SK-N-SH (cell line): ENCODE measurements at regions not wholly inside any gene's neighbourhood (a gene's known extent, or its start where the extent isn't known, plus 50 kb on each side); places are given as distances from the start of the nearest gene placed in this dataset.
"Not testable (repeated sequence)": the region's sequence is repeated elsewhere in the genome, so short reads cannot be mapped to it uniquely, and the experiment has no call there.

ENCODE experiments used
- CTCF ChIA-PET: fragments of 300-600, 350-600 bp; formaldehyde crosslinking; extraction: SDS; loops from one replicate; lab custom pipeline; 2021; lab: Yijun Ruan, JAX
- POLR2A ChIA-PET: fragments of 350-600 bp; sonication (Branson Sonifier 250); formaldehyde crosslinking; extraction: SDS; loops from one replicate; lab custom pipeline; 2020; ENCODE audit warnings: antibody characterized with exemption, inconsistent platforms; lab: Yijun Ruan, JAX
- DNase-seq: peaks from one replicate; pipeline ENCODE4 v3.0.0; 2012
- H2AFZ ChIP-seq: fragments of 200-600 bp; sonication (generic); 2 replicates; pipeline ENCODE4 v1.8.1; 2016; ENCODE audit warnings: antibody characterized with exemption, mild to moderate bottlenecking, low read depth
- H3F3A ChIP-seq: fragments of 200-600 bp; sonication (generic); replicated peaks from 2 replicates; pipeline ENCODE3; 2016; ENCODE audit warnings: antibody characterized with exemption, mild to moderate bottlenecking; ENCODE audit not compliant: insufficient read depth
- H3K27ac ChIP-seq, 2 experiments: fragments of 200-500 bp in 1 of 2; fragments of 200-600 bp in 1 of 2; sonication (Bioruptor generic) in 1 of 2; sonication (generic), shearing (Covaris generic) in 1 of 2; 2 replicates each; pipeline versions ENCODE4 v1.5.1 to v1.6.1; 2014 to 2016; ENCODE audit warnings: low read depth in 2 of 2, inconsistent platforms in 1 of 2, low read length in 1 of 2, mild to moderate bottlenecking in 1 of 2, mixed read lengths in 1 of 2
- H3K27me3 ChIP-seq: fragments of 200-600 bp; sonication (generic), shearing (Covaris generic); 2 replicates; pipeline ENCODE4 v1.6.1; 2016; ENCODE audit warnings: mixed run types; ENCODE audit not compliant: insufficient read depth
- H3K36me3 ChIP-seq, 2 experiments: fragments of 200-500 bp in 1 of 2; fragments of 200-600 bp in 1 of 2; sonication (Bioruptor generic) in 1 of 2; sonication (generic) in 1 of 2; replicated peaks in 1 of 2; 2 replicates each; pipeline versions ENCODE3 to v1.5.1; 2014 to 2016; ENCODE audit warnings: low read length in 1 of 2, mild to moderate bottlenecking in 1 of 2; ENCODE audit not compliant: insufficient read depth in 2 of 2, control insufficient read depth in 1 of 2
- H3K4me1 ChIP-seq, 2 experiments: fragments of 200-500 bp in 1 of 2; fragments of 200-600 bp in 1 of 2; sonication (Bioruptor generic) in 1 of 2; sonication (generic), shearing (Covaris generic) in 1 of 2; 2 replicates each; pipeline versions ENCODE4 v1.5.1 to v1.6.1; 2014 to 2016; ENCODE audit warnings: low read depth in 1 of 2, low read length in 1 of 2, mixed run types in 1 of 2; ENCODE audit not compliant: insufficient read depth in 2 of 2, control insufficient read depth in 1 of 2
- H3K4me2 ChIP-seq: fragments of 200-600 bp; sonication (generic), shearing (Covaris generic); 2 replicates; pipeline ENCODE4 v1.6.1; 2017; ENCODE audit warnings: mixed run types
- H3K4me3 ChIP-seq, 2 experiments: fragments of 200-500 bp in 1 of 2; fragments of 200-600 bp in 1 of 2; sonication (Bioruptor generic) in 1 of 2; sonication (generic), shearing (Covaris generic) in 1 of 2; 2 replicates each; pipeline versions ENCODE4 v1.5.1 to v1.8.1; 2014 to 2016; ENCODE audit warnings: low read depth in 2 of 2, inconsistent platforms in 1 of 2, low read length in 1 of 2, mild to moderate bottlenecking in 1 of 2, mixed read lengths in 1 of 2, moderate library complexity in 1 of 2
- H3K79me2 ChIP-seq: fragments of 200-600 bp; sonication (generic); 2 replicates; pipeline ENCODE4 v1.8.1; 2017; ENCODE audit warnings: mild to moderate bottlenecking; ENCODE audit not compliant: insufficient read depth
- H3K9ac ChIP-seq: fragments of 200-600 bp; sonication (generic); 2 replicates; pipeline ENCODE4 v1.6.1; 2017; ENCODE audit warnings: mixed run types
- H3K9me2 ChIP-seq: fragments of 200-600 bp; sonication (generic); 2 replicates; pipeline ENCODE4 v1.6.1; 2017; ENCODE audit warnings: mixed run types
- H3K9me3 ChIP-seq: fragments of 200-600 bp; sonication (generic); 2 replicates; pipeline ENCODE4 v1.6.1; 2017; ENCODE audit warnings: mixed run types, mild to moderate bottlenecking, moderate library complexity
- H4K20me1 ChIP-seq: fragments of 200-600 bp; sonication (generic); 2 replicates; pipeline ENCODE4 v1.6.1; 2017; ENCODE audit warnings: mild to moderate bottlenecking, mixed run types; ENCODE audit not compliant: insufficient read depth
- CHD2 ChIP-seq: fragments of 150-350 bp; IDR thresholded peaks from 2 replicates; pipeline ENCODE4 v1.6.1; 2018; ENCODE audit warnings: low read length; ENCODE audit not compliant: partially characterized antibody
- ELF1 ChIP-seq: IDR thresholded peaks from 2 replicates; pipeline ENCODE4 v1.4.0; 2012
- JUND ChIP-seq: IDR thresholded peaks from 2 replicates; pipeline ENCODE4 v1.4.0; 2012
- MEF2A ChIP-seq: IDR thresholded peaks from 2 replicates; pipeline ENCODE4 v1.4.0; 2012; ENCODE audit warnings: low read depth, borderline replicate concordance
- MXI1 ChIP-seq: IDR thresholded peaks from 2 replicates; pipeline ENCODE4 v1.6.1; 2012; ENCODE audit warnings: mild to moderate bottlenecking, low read depth, low read length, improper control_type of control experiment
- NFIC ChIP-seq: IDR thresholded peaks from 2 replicates; pipeline ENCODE4 v1.4.0; 2012; ENCODE audit warnings: borderline replicate concordance
- RFX5 ChIP-seq: IDR thresholded peaks from 2 replicates; pipeline ENCODE4 v1.6.1; 2012; ENCODE audit warnings: mild to moderate bottlenecking, improper control_type of control experiment, low read length
- RXRA ChIP-seq: IDR thresholded peaks from 2 replicates; pipeline ENCODE4 v1.4.0; 2012; ENCODE audit warnings: low read depth, mild to moderate bottlenecking, borderline replicate concordance
- TEAD4 ChIP-seq: IDR thresholded peaks from 2 replicates; pipeline ENCODE4 v1.4.0; 2012; ENCODE audit warnings: mild to moderate bottlenecking, borderline replicate concordance; ENCODE audit not compliant: insufficient read depth
- WGBS: methylation state at CpG from one replicate; pipeline ENCODE4 v1.1.6; 2017; ENCODE audit warnings: low lambda C conversion rate; 5-methylcytosine and 5-hydroxymethylcytosine counted together
- TF ChIP-seq, protein P1 (sequence below): fragments of 200-600 bp; sonication (generic); IDR thresholded peaks from 2 replicates; pipeline ENCODE4 v1.6.1; 2017; ENCODE audit warnings: antibody characterized with exemption, mild to moderate bottlenecking, moderate library complexity
- TF ChIP-seq, protein P2 (sequence below): IDR thresholded peaks from 2 replicates; pipeline ENCODE4 v1.4.0; 2012; ENCODE audit warnings: low read depth, borderline replicate concordance

DNA sequence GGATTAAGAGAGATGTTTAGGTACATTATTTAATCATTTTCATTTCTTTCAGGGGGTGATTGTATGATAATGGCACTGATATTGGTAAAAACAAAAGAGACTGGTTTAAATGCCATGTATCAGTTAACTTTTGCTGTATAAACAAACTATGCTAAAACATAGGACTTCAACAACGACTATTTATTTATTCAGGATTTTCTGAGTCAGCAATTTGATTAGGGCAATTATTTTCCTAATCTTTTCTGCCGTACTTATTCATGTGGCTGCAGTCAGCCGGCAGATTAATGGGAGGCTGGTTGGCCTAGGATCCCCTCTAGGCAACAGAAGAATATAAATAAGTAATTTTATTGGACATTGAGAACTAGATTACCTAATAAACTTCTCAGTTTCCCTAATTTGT, 661.7 kb upstream of the RAG2 start:
- H3F3A ChIP-seq: no peaks in the 10 kb centered on the region
- no peaks in the 10 kb centered on the region for H3K79me2 ChIP-seq
- H3K36me3 ChIP-seq: no peaks in the 10 kb centered on the region
- TF ChIP-seq JUND (no peak), ELF1 (no peak), NFIC (no peak), CHD2 (no peak), TEAD4 (no peak), RXRA (no peak)
- TF ChIP-seq, protein P1, sequence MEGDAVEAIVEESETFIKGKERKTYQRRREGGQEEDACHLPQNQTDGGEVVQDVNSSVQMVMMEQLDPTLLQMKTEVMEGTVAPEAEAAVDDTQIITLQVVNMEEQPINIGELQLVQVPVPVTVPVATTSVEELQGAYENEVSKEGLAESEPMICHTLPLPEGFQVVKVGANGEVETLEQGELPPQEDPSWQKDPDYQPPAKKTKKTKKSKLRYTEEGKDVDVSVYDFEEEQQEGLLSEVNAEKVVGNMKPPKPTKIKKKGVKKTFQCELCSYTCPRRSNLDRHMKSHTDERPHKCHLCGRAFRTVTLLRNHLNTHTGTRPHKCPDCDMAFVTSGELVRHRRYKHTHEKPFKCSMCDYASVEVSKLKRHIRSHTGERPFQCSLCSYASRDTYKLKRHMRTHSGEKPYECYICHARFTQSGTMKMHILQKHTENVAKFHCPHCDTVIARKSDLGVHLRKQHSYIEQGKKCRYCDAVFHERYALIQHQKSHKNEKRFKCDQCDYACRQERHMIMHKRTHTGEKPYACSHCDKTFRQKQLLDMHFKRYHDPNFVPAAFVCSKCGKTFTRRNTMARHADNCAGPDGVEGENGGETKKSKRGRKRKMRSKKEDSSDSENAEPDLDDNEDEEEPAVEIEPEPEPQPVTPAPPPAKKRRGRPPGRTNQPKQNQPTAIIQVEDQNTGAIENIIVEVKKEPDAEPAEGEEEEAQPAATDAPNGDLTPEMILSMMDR: no peak
- H4K20me1 ChIP-seq: no peaks in the 10 kb centered on the region
- no peaks in the 10 kb centered on the region; the same call in 1 of the 2 replicates for H3K9me3 ChIP-seq
- 8% methylated on average over 3 of the region's 3 CpGs for WGBS
- no peak overlapping the region for H3K4me2 ChIP-seq
- H3K27ac ChIP-seq: no peak overlapping the region
- no peak overlapping the region for H2AFZ ChIP-seq
- no peak for DNase-seq
- ChIA-PET POLR2A (no interaction called here), CTCF (interaction anchor here (0.7 kb wide), 1 partner anchor 435 kb away, joined by 3 read pairs; no protein-coding TSS in a partner anchor)
- H3K4me1 ChIP-seq: peaks cover 0 to 4% of the 10 kb centered on the region in 2 experiments; a peak in 1 of 4 replicates
- H3K27me3 ChIP-seq: no peaks in the 10 kb centered on the region
- no peak overlapping the region for H3K9ac ChIP-seq
- no peak overlapping the region for H3K4me3 ChIP-seq
- no peaks in the 10 kb centered on the region for H3K9me2 ChIP-seq

DNA sequence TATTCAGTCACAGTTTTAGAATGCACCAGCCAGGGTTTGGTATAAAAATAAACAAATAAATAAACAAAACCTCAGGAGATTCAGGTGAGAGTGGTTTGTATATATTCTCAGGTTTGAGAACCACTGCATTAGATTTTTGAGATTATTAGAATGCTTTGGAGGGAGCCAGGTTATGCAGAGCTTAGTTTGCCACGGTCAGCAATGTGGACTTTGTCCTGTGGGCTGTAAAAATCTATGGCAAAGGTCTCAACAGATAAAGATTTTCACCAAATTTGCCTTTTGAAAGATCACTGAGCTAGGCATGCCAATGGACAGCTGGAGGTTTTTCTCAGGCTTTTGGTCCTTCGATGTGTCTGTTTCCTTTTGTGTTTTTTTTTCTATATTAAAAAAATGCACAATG, 650.1 kb upstream of the RAG2 start:
- no peaks in the 10 kb centered on the region for H3K79me2 ChIP-seq
- CTCF ChIA-PET: interaction anchor here (1.2 kb wide), 1 partner anchor 9 kb away, joined by 3 read pairs; no protein-coding TSS in a partner anchor
- no peak for DNase-seq
- 17% methylated on average over 2 of the region's 2 CpGs for WGBS
- TF ChIP-seq MEF2A (no peak), RFX5 (no peak), NFIC (no peak), MXI1 (no peak), JUND (no peak), RXRA (no peak)
- TF ChIP-seq, protein P2, sequence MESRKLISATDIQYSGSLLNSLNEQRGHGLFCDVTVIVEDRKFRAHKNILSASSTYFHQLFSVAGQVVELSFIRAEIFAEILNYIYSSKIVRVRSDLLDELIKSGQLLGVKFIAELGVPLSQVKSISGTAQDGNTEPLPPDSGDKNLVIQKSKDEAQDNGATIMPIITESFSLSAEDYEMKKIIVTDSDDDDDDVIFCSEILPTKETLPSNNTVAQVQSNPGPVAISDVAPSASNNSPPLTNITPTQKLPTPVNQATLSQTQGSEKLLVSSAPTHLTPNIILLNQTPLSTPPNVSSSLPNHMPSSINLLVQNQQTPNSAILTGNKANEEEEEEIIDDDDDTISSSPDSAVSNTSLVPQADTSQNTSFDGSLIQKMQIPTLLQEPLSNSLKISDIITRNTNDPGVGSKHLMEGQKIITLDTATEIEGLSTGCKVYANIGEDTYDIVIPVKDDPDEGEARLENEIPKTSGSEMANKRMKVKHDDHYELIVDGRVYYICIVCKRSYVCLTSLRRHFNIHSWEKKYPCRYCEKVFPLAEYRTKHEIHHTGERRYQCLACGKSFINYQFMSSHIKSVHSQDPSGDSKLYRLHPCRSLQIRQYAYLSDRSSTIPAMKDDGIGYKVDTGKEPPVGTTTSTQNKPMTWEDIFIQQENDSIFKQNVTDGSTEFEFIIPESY: no peak
- H2AFZ ChIP-seq: no peak overlapping the region
- POLR2A ChIA-PET: no interaction called here
- no peaks in the 10 kb centered on the region for H3F3A ChIP-seq
- no peak overlapping the region for H3K4me3 ChIP-seq
- H3K9me2 ChIP-seq: no peaks in the 10 kb centered on the region
- H3K27ac ChIP-seq: no peak overlapping the region
- no peaks in the 10 kb centered on the region for H3K27me3 ChIP-seq
- H3K9me3 ChIP-seq: peaks cover 3% of the 10 kb centered on the region; the same call in 1 of the 2 replicates
- no peaks in the 10 kb centered on the region for H3K36me3 ChIP-seq
- H3K9ac ChIP-seq: no peak overlapping the region
- H3K4me2 ChIP-seq: no peak overlapping the region
- H4K20me1 ChIP-seq: no peaks in the 10 kb centered on the region
- no peaks in the 10 kb centered on the region for H3K4me1 ChIP-seq

DNA sequence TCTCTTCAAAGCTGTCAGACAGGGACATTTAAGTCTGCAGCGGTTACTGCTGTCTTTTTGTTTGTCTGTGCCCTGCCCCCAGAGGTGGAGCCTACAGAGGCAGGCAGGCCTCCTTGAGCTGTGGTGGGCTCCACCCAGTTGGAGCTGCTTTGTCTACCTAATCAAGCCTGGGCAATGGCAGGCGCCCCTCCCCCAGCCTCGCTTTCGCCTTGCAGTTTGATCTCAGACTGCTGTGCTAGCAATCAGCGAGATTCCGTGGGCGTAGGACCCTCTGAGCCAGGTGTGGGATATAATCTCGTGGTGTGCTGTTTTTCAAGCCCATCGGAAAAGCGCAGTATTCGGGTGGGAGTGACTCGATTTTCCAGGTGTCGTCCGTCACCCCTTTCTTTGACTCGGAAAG, 648.1 kb upstream of the RAG2 start:
- H3K4me1 ChIP-seq, H3K9me3 ChIP-seq, H4K20me1 ChIP-seq, H3K79me2 ChIP-seq, H3K36me3 ChIP-seq, H3K27me3 ChIP-seq, H3K9me2 ChIP-seq, H3K4me2 ChIP-seq, H2AFZ ChIP-seq, H3K4me3 ChIP-seq, DNase-seq, H3K9ac ChIP-seq, POLR2A ChIA-PET, H3K27ac ChIP-seq, H3F3A ChIP-seq, CTCF ChIA-PET: not testable (repeated sequence)
- WGBS: 51% methylated on average over 12 of the region's 15 CpGs
